HG03457 (cell line): ENCODE measurements at regions not wholly inside any gene's neighbourhood (a gene's known extent, or its start where the extent isn't known, plus 50 kb on each side); places are given as distances from the start of the nearest gene placed in this dataset.
"Not testable (repeated sequence)": the region's sequence is repeated elsewhere in the genome, so short reads cannot be mapped to it uniquely, and the experiment has no call there.

Source experiments
- ATAC-seq: cut with Tn5 transposase; IDR thresholded peaks from one replicate; pipeline ENCODE4 v1.9.1; 2021; ENCODE audit warnings: moderate number of reproducible peaks; ENCODE audit not compliant: unreplicated experiment

- ATAC-seq = no peak
Observed at GRCh38 chr5:145027286-145027685, 807.9 kb downstream of the PRELID2 start.

GRCh38 chr5:145025775-145026174 lies 809.4 kb downstream of the PRELID2 start:
- ATAC-seq = no peak

GRCh38 chr5:145015146-145015545 lies 820.0 kb downstream of the PRELID2 start:
- ATAC-seq = no peak

- ATAC-seq = no peak
Observed at GRCh38 chr5:145014109-145014508, 821.0 kb downstream of the PRELID2 start.

- no peak for ATAC-seq
Observed at GRCh38 chr5:145010834-145011233, 824.3 kb downstream of the PRELID2 start.

- ATAC-seq = no peak
Observed at GRCh38 chr5:145008876-145009530, 826.1 kb downstream of the PRELID2 start.

GRCh38 chr5:144994356-144994755 lies 823.7 kb downstream of the KCTD16 start:
- not testable (repeated sequence) for ATAC-seq

- ATAC-seq = no peak
Observed at GRCh38 chr5:144983101-144983500, 812.4 kb downstream of the KCTD16 start.

- no peak for ATAC-seq
Observed at GRCh38 chr5:144979516-144980264, 809.0 kb downstream of the KCTD16 start.

- no peak for ATAC-seq
Observed at GRCh38 chr5:144972317-144972716, 801.6 kb downstream of the KCTD16 start.

- ATAC-seq = no peak
Observed at GRCh38 chr5:144971108-144971850, 800.6 kb downstream of the KCTD16 start.

GRCh38 chr5:144960296-144960695 lies 789.6 kb downstream of the KCTD16 start:
- ATAC-seq = no peak

- ATAC-seq = no peak
Observed at GRCh38 chr5:144958002-144958401, 787.3 kb downstream of the KCTD16 start.

- ATAC-seq = no peak
Observed at GRCh38 chr5:144950996-144951395, 780.3 kb downstream of the KCTD16 start.

- no peak for ATAC-seq
Observed at GRCh38 chr5:144947023-144947422, 776.4 kb downstream of the KCTD16 start.

- ATAC-seq = no peak
Observed at GRCh38 chr5:144945503-144945902, 774.8 kb downstream of the KCTD16 start.

GRCh38 chr5:144944936-144945335 lies 774.3 kb downstream of the KCTD16 start:
- ATAC-seq = no peak

- no peak for ATAC-seq
Observed at GRCh38 chr5:144941004-144941403, 770.3 kb downstream of the KCTD16 start.

- no peak for ATAC-seq
Observed at GRCh38 chr5:144918371-144918770, 747.7 kb downstream of the KCTD16 start.

GRCh38 chr5:144915452-144915851 lies 744.8 kb downstream of the KCTD16 start:
- no peak for ATAC-seq

GRCh38 chr5:144913661-144914060 lies 743.0 kb downstream of the KCTD16 start:
- no peak for ATAC-seq

GRCh38 chr5:144896473-144896872 lies 725.8 kb downstream of the KCTD16 start:
- ATAC-seq = no peak
